Stomach smooth muscle (tissue), 2 donors: ENCODE measurements at regions not wholly inside any gene's neighbourhood (a gene's known extent, or its start where the extent isn't known, plus 50 kb on each side); places are given as distances from the start of the nearest gene placed in this dataset.

Experiments
- H3K27ac ChIP-seq: one replicate; pipeline ENCODE4 v1.7.0; 2013; ENCODE audit warnings: mild to moderate bottlenecking, low read length, inconsistent platforms
- H3K27me3 ChIP-seq, 2 donors: one replicate each; pipeline ENCODE4 v1.7.0; 2013; ENCODE audit warnings: low read length in 2 of 2; ENCODE audit not compliant: insufficient read depth in 2 of 2, control insufficient read depth in 1 of 2
- H3K36me3 ChIP-seq, 2 donors: one replicate each; pipeline ENCODE4 v1.7.0; 2013; ENCODE audit warnings: low read length in 2 of 2; ENCODE audit not compliant: control insufficient read depth in 2 of 2, insufficient read depth in 2 of 2
- H3K4me1 ChIP-seq: one replicate; pipeline ENCODE4 v1.7.0; 2013; ENCODE audit warnings: low read length; ENCODE audit not compliant: control insufficient read depth, insufficient read depth
- H3K4me3 ChIP-seq, 2 donors: one replicate each; pipeline ENCODE4 v1.7.0; 2013; ENCODE audit warnings: low read length in 2 of 2
- H3K9ac ChIP-seq, 2 donors: one replicate each; pipeline ENCODE4 v1.7.0; 2013; ENCODE audit warnings: low read length in 2 of 2, mild to moderate bottlenecking in 1 of 2
- H3K9me3 ChIP-seq, 2 donors: one replicate each; pipeline ENCODE4 v1.7.0; 2013; ENCODE audit warnings: low read length in 2 of 2; ENCODE audit not compliant: control insufficient read depth in 2 of 2
- donor health status: healthy.
- donor health status: Pancreatic carcinoma.

DNA sequence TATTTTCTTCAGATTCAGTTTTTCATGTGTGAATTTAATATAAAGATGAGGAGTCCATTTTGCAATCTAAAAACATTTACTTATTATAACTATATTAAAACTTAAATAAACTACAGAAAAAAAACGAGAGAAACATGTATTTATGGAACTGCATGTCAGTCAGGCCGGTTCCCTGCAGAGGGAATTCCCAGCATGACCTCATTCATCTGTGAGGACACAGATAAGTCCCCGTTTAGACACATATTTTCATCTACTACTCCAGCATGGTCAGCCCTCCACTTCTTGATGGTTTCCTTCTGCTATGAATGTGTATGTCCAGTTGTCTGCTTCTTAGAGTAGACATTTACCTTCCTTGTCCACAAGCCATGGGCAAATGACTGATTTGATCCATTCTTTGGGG, 339.1 kb downstream of the SEMA3D start:
- no peaks in the 10 kb centered on the region for H3K36me3 ChIP-seq
- H3K9ac ChIP-seq: no peak overlapping the region
- no peaks in the 10 kb centered on the region for H3K9me3 ChIP-seq
- H3K4me1 ChIP-seq: no peaks in the 10 kb centered on the region
- H3K27ac ChIP-seq: no peak overlapping the region
- no peaks in the 10 kb centered on the region for H3K27me3 ChIP-seq
- no peak overlapping the region for H3K4me3 ChIP-seq

DNA sequence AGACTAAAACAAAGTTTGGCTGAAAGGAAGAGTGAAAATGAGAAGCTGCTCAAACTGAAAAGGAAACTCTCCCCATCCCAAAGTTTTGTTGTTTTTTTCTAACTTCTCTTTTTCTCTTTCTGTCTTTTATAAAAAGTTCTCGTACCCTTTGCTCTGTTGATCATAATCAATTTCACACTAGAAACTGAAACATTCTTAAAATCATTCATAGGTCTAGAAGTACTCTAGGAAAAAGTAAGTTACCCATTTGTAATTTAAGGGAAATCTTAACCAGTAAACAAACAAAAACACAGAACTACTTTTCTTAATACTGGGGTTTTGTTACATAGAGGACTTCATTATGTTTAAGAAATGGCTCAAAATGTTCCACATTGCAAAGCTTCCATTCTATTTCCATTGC, 339.8 kb downstream of the SEMA3D start:
- no peaks in the 10 kb centered on the region for H3K9me3 ChIP-seq
- no peak overlapping the region for H3K27ac ChIP-seq
- no peak overlapping the region for H3K9ac ChIP-seq
- H3K36me3 ChIP-seq: no peaks in the 10 kb centered on the region
- no peaks in the 10 kb centered on the region for H3K27me3 ChIP-seq
- no peaks in the 10 kb centered on the region for H3K4me1 ChIP-seq
- no peak overlapping the region for H3K4me3 ChIP-seq

DNA sequence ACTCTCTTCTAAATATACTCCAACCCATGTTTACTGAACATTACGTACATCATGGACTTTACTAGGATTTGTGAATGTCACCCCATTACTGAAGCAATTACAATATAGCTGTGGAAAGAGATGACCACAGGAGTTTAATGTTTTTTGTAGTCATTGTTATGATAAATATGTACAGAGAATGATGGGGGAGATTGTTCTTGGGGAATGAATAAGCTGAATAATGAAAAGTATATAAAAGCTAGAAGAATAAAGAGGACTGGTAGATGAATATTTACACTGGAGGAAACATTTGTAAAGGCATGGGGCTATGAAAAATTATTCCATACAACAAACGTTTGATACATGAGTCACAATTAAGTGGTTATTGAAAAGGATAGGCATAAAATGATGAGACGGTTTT, 340.9 kb downstream of the SEMA3D start:
- no peaks in the 10 kb centered on the region for H3K27me3 ChIP-seq
- no peak overlapping the region for H3K9ac ChIP-seq
- H3K4me3 ChIP-seq: no peak overlapping the region
- no peaks in the 10 kb centered on the region for H3K36me3 ChIP-seq
- H3K27ac ChIP-seq: no peak overlapping the region
- H3K4me1 ChIP-seq: no peaks in the 10 kb centered on the region
- no peaks in the 10 kb centered on the region for H3K9me3 ChIP-seq

DNA sequence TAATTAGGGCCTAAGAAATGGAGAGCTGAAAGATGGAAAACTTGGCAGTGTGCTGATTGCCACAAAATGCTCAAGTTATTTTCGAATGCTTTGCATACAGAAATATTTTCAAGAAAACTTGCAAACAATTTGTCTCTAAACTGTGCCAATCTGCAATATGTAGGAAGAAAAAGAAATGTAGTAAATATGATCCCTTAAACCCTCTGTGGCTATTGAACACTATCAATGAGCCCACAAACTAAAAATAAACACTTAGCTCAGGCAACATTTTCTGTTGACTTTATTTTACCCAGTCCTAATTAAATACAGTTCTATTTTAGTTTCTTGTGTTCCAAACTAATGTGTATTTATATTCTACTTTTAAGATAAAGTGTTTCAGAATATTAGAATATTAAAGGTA, 342.1 kb downstream of the SEMA3D start:
- H3K27me3 ChIP-seq: no peaks in the 10 kb centered on the region

DNA sequence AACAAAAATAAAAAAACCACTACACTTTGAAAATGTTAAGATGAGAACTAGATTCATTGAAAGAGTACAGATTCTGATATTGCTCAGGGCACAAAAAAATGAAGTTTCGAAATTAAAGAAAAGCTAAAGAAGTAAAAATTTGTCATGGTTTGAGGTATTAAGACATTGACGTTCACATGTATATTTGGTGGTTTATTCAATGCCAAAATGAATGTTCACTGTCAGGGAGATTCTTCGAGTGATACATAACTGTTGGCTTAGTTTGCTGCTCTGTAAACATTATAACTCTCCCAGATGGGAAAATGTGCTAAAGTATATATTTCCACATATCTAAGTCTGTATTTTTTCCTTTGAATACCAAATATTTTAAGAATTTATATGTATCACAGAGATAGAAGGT, 345.0 kb downstream of the SEMA3D start:
- Histone ChIP-seq H3K27me3 (no peaks in the 10 kb centered on the region), H3K36me3 (no peaks in the 10 kb centered on the region), H3K4me1 (no peaks in the 10 kb centered on the region), H3K9ac (no peak overlapping the region), H3K27ac (no peak overlapping the region), H3K4me3 (no peak overlapping the region), H3K9me3 (no peaks in the 10 kb centered on the region)

More for the DNA sequence above, 342.1 kb downstream of the SEMA3D start:
- H3K9me3 ChIP-seq: no peaks in the 10 kb centered on the region
- no peak overlapping the region for H3K9ac ChIP-seq
- H3K36me3 ChIP-seq: no peaks in the 10 kb centered on the region
- H3K27ac ChIP-seq: no peak overlapping the region
- no peaks in the 10 kb centered on the region for H3K4me1 ChIP-seq
- H3K4me3 ChIP-seq: no peak overlapping the region

DNA sequence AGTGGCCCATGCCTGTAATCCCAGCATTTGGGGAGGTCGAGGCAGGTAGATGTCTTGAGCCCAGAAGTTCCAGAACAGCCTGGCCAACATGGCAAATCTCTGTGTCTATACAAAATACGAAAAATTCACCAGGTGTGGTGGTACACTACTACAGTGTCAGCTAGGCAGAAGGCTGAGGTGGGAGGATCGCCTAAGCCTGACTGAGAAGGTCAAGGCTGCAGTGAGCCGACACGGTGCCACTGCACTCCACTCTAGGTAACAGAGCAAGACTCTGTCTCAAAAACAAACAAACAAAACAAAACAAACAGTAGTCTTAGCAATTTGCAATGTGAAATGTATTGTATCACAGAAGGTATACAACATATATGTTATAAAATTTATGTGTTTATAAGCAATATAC, 348.0 kb downstream of the SEMA3D start:
- no peak overlapping the region for H3K4me3 ChIP-seq
- no peaks in the 10 kb centered on the region for H3K4me1 ChIP-seq
- no peaks in the 10 kb centered on the region for H3K36me3 ChIP-seq
- no peaks in the 10 kb centered on the region for H3K27me3 ChIP-seq
- H3K27ac ChIP-seq: no peak overlapping the region
- no peaks in the 10 kb centered on the region for H3K9me3 ChIP-seq
- no peak overlapping the region for H3K9ac ChIP-seq

DNA sequence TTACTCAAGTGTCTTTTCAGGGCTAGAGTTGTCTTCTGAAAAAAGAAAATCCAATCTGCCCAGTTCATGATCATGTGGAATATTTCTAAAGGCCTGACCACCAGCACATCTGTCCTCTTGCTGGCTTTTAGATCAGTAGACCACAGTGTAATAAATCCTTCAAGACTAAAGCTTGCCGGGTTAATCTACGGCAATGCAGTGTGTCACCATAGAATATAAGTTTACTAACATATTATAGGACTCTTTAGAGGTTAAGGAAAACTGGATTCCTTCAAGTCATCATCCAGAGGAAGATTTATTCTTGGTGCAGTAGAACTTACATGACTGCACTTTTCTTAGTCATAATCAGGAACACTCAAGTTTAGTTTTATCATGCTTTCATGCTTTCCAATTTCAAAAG, 349.5 kb downstream of the SEMA3D start:
- H3K9ac ChIP-seq: no peak overlapping the region
- H3K27me3 ChIP-seq: no peaks in the 10 kb centered on the region
- H3K4me3 ChIP-seq: no peak overlapping the region
- H3K27ac ChIP-seq: no peak overlapping the region
- H3K4me1 ChIP-seq: no peaks in the 10 kb centered on the region
- H3K9me3 ChIP-seq: no peaks in the 10 kb centered on the region
- no peaks in the 10 kb centered on the region for H3K36me3 ChIP-seq

DNA sequence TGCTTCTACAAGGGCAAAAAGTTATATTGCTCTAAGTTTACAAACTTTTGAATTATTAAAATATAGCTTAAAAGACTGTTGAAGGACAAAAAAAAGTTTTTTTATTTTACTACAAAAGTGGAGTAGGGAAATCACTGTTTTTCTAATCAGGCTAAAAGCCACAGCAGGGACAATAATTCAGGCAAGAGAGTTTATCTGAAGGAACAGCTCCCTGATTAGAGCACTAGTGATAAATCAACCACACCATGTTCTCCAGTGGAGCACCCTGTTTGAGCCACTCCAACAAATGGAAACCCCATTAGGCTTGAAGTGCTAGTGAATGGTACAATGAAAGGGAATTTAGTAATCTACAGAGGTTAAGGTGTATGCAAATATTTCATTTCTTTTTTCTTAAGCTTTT, 357.1 kb downstream of the SEMA3D start:
- H3K4me3 ChIP-seq: no peak overlapping the region
- H3K27me3 ChIP-seq: no peaks in the 10 kb centered on the region
- no peak overlapping the region for H3K27ac ChIP-seq
- no peaks in the 10 kb centered on the region for H3K4me1 ChIP-seq
- H3K36me3 ChIP-seq: no peaks in the 10 kb centered on the region
- H3K9me3 ChIP-seq: no peaks in the 10 kb centered on the region
- no peak overlapping the region for H3K9ac ChIP-seq

DNA sequence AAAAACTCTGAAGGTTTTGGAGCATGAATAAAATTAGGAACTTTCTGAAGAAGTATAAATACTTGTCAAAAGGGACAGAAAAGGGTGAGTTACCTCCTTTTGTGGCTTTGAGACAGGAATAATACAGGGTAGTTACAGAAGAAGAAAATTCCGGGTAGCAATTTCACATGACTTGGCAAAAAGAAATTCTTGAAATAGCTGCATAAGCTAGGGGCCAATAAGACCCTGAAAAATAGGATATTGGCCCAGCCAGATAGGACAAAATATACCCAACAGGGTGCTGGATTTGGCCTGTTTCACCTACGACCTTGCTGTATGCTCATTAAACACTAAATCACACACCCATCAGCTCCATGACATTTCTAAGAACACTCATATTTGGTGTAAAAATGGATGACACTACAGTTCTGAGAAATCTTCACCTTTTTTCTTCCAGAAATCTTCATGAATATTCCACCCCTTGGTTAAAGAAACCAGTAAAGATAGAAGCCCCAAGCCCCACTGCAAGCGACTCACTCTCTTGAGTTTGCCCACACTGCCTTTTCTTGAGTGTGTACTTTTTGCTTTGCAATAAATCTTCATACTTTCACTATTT, 362.7 kb downstream of the SEMA3D start:
- Histone ChIP-seq H3K27me3 (no peaks in the 10 kb centered on the region), H3K36me3 (no peaks in the 10 kb centered on the region), H3K27ac (no peak overlapping the region), H3K4me1 (no peaks in the 10 kb centered on the region), H3K9ac (no peak overlapping the region), H3K4me3 (no peak overlapping the region), H3K9me3 (no peaks in the 10 kb centered on the region)

DNA sequence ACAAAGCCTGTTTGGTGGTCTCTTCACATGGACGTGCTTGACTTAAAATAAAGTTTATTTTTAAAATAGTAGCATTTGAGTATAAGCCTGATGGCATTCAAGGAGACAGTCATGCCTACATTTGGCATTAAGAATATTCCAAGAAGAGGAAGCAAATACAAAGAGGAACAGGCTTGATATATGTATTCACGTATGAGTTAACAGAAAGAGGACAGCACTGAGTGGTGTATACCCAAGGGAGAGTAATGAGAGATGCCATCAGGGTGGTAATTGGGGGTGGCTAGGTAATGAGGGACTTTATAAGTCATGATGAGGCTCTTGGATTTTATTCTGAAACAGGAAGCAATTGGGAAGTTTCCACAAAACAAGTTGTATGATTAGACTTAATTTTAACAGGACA, 363.3 kb downstream of the SEMA3D start:
- no peaks in the 10 kb centered on the region for H3K9me3 ChIP-seq
- H3K27ac ChIP-seq: no peak overlapping the region
- H3K4me3 ChIP-seq: no peak overlapping the region
- no peaks in the 10 kb centered on the region for H3K4me1 ChIP-seq
- no peak overlapping the region for H3K9ac ChIP-seq
- no peaks in the 10 kb centered on the region for H3K27me3 ChIP-seq
- no peaks in the 10 kb centered on the region for H3K36me3 ChIP-seq

DNA sequence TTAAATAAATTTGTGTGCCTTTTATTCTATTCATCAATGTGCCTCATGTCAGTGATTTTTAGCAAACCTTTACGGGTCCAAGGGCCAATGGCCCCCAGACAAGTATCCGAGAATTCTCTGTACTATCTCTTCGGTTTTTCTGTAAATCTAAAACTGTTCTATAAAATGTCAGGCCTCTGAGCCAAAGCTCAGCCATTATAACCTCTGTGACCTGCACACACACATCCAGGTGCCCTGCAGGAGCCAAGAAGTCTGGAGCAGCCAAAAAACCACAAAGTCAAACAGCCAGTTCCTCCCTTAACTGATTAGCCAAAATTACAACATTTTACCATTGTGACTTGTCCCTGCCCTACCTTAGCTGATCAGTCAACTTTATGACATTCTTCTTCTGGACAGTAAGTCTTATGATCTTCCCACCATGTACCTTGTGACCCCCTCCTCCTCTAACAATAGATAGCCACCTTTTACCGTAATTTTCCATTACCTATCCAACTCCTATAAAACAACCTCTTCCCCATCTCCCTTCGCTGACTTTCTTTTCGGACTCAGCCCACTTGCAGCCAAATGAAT, 363.8 kb downstream of the SEMA3D start:
- H3K27me3 ChIP-seq: no peaks in the 10 kb centered on the region
- no peaks in the 10 kb centered on the region for H3K9me3 ChIP-seq
- H3K27ac ChIP-seq: no peak overlapping the region
- no peaks in the 10 kb centered on the region for H3K36me3 ChIP-seq
- no peak overlapping the region for H3K4me3 ChIP-seq
- no peak overlapping the region for H3K9ac ChIP-seq
- H3K4me1 ChIP-seq: no peaks in the 10 kb centered on the region
